NCI-H1105 (cell line): ENCODE measurements at regions not wholly inside any gene's neighbourhood (a gene's known extent, or its start where the extent isn't known, plus 50 kb on each side); places are given as distances from the start of the nearest gene placed in this dataset.

Source experiments
- DNase-seq: peaks from one replicate; lab custom pipeline; 2025; lab: John Stamatoyannopoulos, UW

DNA sequence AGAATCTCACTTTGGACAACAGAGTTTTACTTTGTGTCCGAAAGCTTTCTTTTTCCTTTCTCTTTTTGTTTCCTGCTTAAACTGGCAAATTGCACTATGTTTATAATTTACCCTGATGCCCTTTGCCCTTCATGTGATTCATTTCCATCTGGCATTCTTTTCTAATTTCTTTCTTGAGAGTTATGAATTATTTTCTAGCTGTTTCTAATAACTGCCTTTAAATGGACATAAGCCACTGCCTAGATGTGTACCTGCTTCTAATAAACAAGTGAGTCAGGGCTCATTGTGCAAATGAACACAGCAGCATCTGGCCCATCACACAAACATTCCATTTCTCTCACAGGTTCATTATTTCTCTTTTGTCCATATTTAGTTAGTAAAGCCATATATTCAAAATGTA lies 242.3 kb upstream of the GPRIN3 start:
- no peak for DNase-seq

DNA sequence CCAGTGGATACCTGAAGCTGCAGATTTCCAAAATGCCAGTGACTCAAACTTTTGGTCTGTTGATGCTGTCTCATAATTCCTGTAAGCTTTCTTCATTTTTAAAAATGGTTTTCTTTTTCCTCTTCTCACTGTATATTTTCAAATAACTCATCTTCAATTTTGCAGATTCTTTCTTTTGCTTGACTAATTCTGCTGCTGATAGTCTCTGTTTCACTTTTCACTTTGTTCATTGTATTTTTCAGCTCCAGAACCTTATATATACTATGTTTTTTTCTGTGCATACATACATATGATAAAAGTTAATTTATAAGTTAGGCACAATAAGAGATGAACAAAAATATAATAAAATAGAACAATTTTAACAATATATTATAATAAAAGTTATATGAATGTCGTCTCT lies 237.7 kb upstream of the GPRIN3 start:
- DNase-seq = no peak

DNA sequence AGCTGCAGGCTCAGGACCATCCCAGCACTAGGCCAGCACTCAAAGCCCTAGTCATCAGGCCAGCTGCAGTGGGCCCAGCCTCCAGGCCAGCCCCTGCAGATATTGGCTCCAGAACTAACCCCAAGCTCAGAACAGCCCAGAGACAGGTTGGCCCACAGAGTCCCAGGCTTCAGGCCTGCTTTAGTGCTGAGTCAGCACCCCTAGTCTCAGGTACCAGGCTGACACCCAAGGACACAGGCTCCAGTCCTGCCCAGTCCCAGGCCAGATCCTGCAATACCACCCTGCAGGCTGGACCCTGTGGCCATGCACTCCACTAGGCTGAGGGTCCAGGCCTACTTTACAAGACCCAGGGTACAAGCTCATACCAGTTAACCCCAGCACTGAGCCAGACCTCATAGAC lies 234.4 kb upstream of the GPRIN3 start:
- DNase-seq = no peak

DNA sequence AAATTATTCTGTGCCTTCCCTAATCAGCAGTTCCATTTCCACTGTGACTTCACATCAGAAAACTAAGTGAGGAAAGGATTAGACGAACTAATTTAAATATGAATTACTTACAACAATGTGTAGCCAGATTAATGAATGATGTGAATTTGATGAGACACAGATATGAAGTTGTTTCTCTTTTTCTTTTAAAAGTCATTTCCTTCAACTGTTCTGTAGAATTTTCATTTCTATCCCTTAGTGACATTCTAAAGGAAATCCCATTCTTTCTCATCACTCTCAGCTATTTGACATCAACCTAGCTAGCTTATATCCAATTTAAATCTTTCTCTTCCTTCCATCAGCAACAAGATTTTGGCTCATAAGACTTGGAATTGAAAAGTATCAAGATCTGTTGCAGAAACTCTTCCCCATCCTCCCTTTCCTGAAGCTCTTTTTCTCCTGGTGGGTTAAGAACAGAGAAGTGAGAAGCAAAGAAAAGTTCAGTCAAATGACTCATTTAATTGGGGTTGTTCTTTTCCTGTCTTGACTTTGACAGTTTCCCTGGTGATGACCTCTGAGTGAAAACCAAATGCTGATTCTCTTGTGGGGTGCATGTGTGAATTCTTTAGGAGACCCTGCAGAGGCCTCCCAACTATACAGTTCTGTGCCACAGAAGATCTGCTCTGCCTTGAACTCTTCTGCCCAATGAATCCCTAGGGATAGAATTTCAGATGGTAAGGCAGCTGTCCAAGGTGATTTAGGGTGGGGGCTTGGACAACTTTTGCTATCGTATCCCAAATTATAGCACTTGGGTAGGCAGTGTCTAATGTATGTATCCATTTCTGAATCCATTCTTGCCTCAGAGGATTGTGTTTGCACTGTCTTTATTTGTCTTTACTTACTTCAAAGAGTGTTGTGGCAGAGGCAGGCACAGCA lies 232.5 kb upstream of the GPRIN3 start:
- no peak for DNase-seq

DNA sequence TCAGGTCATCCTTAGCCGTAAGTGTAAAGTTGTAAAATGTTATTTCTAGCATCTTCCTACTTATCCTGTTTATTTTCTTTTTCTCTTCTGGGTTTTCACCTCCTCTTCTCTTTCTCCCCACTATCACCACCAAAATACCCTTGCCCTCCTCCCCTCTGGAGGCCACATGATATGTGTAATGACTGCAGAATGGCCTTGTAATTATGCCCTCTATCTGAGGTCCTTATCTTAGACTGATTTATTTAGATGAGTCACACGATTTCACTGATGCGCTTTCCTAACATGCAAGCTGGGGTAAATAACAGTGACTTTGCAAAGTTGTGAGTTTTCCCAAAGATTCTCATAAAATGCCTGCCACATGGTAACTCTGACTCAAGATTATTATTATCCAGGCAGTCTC lies 231.8 kb upstream of the GPRIN3 start:
- no peak for DNase-seq

DNA sequence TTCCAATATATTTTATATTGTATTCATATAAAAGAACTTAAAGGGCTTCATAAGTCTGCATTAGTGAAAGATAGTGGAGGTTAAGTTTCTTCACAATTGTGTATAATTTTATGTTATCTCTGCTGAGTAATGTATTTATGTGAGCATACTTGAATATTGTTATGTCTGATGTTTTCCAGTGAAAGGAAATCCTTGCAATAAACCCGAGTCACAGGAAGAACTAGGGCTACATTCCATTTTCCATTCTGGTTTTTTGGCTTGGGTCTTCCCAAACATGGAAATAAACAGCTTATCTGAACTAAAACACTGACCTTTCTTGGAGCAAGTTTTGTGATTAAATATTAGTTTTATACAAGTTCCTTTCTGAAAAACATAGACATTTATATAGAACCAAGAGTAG lies 231.3 kb upstream of the GPRIN3 start:
- DNase-seq = no peak

DNA sequence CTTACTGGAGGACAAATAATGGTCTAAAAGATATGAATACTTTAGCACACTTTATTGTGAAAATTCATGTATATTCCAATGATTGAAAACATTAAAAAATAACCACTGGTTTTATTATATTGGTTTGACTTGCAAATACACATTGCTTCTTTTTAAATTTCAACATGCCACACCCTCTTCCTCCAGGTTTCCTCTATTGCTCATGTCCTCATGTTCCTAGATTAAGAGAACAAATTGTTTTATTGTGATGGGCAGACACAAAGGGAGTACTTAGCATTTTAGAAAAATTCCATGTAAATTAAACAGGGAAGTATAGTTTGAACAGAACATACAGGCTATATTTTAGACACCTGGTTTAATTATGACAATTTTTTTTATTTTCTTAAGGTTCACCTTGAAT lies 230.6 kb upstream of the GPRIN3 start:
- DNase-seq = no peak

DNA sequence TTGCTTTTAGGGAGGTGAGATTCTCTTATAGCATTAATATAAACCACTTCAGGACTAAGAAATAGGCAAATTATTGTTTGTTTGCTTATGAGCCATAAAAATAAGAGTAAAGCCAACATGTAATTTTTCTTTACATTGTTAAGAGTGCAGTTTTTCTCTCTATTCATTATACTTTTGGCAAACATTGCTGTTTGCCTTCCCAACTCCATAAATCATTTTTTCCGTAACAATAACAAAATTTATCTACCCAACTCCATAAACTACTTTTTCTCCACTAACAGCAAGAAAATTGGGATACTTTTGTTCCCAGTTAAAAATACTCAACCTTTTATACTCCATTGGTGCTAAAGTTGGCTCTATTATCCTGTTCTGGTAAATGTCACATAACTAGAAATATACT lies 229.7 kb upstream of the GPRIN3 start:
- DNase-seq = no peak

DNA sequence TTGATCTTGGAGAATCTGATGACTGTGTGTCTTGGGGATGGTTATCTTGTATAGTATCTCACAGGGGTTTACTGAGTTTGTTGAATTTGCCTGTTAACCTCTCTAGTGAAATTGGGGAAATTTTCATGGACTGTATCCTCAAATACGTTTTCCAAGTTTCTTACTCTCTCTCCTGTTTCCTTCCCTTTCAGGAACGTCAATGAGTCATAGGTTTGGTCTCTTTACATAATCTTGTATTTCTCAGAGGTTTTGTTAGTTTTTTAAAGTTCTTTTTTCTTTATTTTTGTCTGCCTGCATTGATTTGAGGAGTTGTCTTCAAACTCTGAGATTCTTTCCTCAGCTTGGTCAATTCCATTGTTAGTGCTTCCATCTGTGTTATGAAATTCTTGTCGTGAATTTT lies 227.7 kb upstream of the GPRIN3 start:
- no peak for DNase-seq

DNA sequence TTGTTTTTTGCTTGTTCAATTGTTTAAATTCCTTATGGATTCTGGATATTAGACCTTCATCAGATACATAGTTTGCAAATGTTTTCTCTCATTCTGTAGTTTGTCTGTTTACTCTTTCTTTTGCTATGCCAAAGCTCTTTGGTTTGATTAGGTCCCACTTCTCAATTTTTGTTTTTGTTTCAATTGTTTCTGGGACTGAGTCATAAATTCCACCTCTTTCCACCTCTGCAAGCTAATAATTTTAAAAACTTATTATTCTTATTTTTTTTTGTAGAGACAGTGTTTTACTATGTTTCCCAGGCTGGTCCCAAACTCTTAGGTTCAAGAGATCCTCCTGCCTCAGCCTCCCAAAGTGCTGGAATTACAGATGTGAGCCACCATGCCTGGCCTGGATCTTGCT lies 226.8 kb upstream of the GPRIN3 start:
- no peak for DNase-seq

DNA sequence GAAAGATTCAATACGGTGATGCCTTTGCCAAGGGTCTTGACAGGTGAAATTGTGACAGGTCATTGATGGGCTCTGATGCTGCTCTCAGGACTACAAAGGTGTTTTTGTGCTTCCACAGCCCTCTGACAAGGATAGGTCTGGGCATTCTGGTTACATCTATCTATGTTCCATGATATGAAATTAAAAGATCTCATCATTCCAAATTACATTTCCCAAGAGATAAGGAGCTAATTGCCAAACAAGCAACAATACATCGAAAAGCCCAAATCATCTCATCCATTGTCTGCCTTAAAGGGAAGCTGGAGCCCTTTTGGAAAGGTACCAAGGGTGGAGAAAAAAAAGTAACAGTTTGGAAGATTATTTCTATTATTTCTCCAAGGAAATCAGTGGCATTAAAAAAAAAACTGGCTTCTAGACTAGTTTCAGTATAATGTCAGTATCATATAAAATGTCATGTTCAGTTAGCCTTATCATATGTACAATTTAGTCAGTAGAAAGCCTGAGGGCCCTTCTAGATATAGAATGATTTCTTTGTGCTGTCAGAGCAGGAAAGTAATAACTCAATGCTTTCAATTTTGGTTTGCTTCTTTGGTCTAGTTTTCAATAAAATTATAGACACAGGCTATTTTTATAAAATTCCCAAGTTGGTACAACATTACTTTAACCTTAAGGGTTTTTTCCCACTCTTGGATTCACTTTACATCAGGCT lies 224.5 kb upstream of the GPRIN3 start:
- DNase-seq = no peak

DNA sequence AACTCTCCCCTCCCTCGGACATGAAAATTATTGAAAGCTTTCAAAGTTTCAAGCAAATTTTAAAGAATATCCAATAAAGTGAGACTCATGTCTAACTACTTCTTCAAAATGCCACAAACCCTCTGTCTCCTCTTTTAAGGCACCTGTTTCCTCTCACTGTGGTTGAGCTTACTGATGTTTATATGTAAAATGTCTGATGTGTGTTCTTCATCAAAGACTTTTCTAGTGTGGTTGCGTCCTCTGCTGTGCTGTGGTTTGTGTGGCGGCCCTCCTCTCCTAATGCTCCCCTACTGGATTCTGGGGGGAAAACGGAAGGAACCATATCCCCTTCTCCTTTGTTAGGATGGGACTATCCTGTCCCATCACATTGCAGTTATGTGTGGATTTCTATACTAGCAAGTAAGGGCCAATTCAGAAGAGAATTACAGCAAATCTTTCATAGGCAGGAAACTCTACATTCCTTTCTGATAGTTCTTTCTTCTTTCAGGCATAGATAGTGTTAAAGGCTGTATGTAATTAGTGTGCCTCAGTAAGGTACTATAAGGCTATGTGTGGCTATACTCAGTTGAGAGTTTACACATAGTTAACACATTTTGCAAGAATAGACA lies 221.0 kb upstream of the GPRIN3 start:
- DNase-seq = no peak

DNA sequence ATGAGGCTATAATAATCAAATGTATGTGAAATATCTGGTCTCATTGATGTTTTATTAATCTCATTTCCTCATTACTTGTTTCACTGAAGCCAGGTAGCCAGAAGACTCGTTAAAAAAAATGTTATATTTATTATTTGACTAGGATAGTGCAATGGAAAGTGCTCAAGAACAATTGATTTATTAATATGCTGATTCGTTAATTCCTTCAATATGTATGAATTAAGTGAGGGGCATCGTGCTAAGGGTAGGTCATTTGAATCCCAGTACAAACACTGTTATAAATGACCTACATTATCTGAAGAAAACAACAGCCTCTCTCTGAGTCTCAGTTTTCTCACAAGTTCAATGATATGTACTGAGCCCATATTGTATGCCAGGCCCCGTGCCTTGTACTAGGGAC lies 214.2 kb upstream of the GPRIN3 start:
- DNase-seq = no peak

DNA sequence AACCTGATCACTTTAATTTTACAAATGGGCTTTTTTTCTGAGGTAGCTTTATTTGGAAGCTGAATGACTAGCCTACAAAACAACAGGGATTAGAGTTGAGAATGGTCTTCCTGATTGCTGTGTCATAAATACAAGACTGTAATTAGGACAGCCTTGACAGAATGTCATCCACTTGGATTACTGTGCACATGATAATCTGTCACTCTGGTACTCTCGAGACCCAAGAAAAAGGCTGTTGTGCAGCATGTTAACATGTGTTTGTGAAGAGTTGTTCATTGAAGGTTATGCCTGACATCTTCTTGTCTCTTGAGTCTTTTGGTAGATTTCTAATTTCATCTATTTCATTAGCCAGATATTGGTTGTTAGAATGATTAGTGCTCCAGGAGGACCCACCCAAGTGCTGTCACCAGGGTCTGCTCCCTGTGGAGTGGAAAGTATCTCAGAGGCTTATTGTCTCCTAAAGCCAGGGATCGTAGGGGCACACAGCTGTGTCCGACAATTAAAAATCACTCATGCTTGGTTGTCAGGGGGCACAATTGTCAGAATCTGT lies 212.2 kb upstream of the GPRIN3 start:
- no peak for DNase-seq

DNA sequence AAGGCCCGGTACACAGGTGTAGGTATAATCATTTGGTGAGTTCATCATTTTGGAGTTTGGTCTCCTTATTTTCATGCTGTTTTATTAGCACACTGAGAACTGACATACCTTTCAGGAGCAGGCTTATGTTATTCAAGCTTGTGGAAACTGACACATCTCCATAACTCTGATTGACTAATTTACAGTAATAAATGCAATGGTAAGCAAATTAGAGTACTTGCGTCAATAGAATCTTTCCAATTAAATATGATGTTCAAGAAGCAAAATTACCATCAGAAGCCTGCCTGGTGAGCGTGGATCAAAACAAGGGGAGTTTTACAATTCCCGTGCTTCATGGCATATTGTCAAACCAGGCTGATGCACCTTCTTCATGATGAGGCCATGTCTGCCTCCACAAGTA lies 210.7 kb upstream of the GPRIN3 start:
- no peak for DNase-seq

DNA sequence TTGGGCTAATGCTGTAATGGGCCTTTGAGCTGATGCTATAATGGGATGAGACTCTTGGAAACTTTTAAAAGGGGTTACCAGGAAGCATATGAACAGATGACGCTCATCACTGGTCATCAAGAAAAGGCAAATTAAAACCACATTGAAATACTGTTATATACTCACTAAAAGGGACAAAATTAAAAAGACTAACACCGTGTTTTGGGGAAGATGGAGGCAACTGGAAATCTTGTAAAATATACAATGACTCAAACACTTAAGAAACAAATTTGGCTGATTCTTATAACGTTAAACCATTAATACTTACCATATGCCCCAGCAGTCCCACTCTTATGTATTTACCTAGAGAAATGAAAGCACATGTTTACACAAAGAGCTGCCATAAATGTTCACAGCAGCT lies 207.2 kb upstream of the GPRIN3 start:
- no peak for DNase-seq

DNA sequence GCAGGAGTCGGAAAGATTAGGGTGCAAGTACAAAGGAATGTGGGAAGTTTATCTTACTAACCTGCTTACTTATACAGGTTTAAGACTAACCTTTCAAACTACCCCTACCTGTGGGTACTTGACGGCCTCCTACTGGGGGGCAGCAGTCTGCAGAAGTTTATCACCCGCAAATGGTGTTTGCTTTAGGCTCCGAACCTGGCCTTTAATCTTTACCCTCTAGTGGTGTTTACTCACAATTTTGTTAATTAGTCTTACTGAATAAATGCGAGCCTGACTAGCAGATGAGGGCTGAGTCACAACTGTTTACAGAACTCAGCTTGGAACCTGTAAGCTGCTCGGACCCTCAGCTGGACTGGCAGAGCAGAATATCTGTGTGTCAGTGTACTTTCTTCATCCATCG lies 204.2 kb upstream of the GPRIN3 start:
- DNase-seq = no peak

DNA sequence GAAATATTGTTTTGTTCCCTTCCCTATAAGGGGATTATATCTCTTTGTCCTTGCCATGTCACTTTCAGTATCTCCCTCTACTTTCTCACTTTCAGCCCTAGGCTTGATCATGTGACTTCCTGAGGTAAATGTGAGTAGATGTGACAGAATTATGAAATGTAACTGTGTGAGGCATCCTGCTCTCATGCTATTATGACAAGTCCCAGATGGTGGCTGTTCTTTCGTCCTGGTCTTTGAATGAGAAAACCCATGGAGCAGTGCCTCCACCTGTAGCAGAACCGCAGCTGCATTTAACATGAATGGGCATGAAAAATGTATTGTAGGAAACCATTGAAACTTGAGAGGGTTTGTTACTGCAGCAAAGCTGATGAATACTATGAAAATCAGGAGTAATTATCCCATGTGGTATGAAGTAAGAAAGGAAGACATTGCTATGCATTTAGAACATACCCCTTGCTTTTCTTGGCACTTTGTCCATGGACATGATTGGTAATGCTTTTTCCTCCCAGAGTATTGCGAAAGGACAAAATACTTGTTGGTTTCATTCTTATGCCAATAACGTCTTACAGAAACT lies 202.2 kb upstream of the GPRIN3 start:
- no peak for DNase-seq

DNA sequence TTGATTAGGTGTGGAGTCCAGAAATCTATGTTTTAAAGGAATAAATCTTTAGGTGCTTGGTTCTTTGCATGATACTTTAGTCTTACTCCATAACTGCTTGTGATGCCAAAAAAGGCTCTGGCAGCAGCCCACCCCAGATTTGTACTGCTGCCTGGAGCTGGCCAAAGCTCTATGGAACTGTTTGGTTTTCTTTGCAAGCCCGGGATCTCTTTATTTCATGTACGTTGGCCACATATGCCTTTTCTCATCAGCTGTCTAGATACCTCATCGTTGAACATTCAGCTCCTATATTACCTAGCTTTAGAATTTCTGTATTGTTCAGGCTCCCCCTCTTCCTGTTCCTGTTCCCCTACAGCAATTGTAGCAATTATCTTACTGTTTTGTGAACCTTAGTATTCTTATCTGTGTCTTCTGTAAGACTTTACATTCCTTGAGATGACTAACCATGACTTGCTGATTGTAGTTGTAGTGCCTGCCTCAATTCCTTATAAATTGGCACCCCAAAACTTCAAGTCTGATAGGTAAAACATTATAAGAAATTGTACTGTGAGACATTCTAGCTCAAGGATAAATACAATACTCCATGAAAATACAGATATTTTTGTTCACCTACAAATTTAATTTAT lies 199.4 kb upstream of the GPRIN3 start:
- DNase-seq = no peak

DNA sequence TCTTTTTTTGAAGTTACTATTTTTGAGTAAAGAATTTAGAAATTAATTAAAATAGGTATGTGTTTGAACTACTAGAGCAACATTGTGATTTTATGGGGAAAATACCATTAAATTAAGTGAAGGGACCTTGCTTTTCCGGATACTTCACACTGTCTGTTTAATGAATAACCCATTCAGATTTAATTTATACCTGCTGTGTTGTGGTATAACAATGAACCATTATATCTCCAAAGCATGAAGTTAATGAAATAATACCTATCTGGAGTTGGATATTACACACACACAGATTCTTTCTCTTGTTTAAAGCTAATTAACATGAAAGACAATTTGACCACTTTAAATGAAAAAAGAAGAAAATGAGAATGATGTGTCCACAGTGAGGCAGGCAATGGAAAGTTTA lies 195.0 kb upstream of the GPRIN3 start:
- DNase-seq = no peak

DNA sequence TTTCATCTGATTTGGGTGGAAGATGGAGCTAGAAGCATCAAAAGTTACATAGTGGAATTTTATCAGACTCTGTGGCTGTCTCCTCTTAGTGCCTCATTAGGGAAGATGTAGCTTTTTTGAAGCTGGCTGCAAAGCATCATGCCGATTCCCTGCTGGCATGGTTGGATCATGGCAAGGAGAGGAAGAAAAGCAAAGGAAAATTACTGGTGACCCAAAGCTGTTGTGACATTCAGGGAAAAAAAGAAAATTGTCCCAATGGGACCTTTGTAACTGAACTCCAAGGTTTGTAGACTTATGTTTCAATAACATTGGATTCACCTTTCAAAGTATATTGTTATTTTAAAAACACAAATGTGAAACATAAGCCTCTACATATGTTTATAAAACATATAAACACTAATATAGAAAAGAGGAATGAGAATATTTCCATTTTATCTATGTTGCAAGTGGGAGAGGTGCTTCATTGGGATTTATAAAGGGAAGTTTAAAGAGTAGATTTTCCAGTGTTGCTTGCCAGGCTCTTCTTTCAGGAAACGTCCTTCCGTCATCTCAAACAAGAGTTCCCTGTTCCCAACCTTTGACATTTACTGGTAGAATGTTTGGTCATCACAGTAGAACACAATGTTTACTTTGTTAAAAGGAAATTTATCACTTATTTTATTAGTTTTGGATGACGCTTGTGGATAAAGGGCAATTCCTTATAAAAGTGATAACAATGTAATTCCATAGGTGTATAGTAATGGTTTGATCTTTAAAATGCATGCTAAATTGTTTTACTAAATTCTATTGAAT lies 190.1 kb upstream of the GPRIN3 start:
- DNase-seq = no peak
